NB4 (cell line): ENCODE measurements at regions not wholly inside any gene's neighbourhood (a gene's known extent, or its start where the extent isn't known, plus 50 kb on each side); places are given as distances from the start of the nearest gene placed in this dataset.
A peak's percentile ranks its signal among the peaks of the same experiment; 100 is the strongest.

ENCODE experiments used
- DNase-seq: peaks from one replicate; pipeline ENCODE4 v3.0.0; 2010; ENCODE audit warnings: low read depth
- H3K4me3 ChIP-seq: one replicate; pipeline ENCODE4 v1.5.1; 2011; ENCODE audit warnings: mild to moderate bottlenecking, low read depth, low read length, moderate library complexity
- MYC ChIP-seq: IDR thresholded peaks from 2 replicates; pipeline ENCODE4 v1.6.1; 2011; ENCODE audit warnings: low read depth, low read length
- POLR2A ChIP-seq: IDR thresholded peaks from 2 replicates; pipeline ENCODE4 v1.6.1; 2011; ENCODE audit warnings: mild to moderate bottlenecking; ENCODE audit not compliant: insufficient read length; ENCODE audit errors: extremely low read depth
- TF ChIP-seq, protein P1 (sequence below): IDR thresholded peaks from 2 replicates; pipeline ENCODE4 v1.6.1; 2011; ENCODE audit warnings: low read depth, low read length
- TF ChIP-seq, protein P2 (sequence below): IDR thresholded peaks from one replicate; pipeline ENCODE4 v1.5.1; 2012; ENCODE audit warnings: low read depth, low read length

DNA sequence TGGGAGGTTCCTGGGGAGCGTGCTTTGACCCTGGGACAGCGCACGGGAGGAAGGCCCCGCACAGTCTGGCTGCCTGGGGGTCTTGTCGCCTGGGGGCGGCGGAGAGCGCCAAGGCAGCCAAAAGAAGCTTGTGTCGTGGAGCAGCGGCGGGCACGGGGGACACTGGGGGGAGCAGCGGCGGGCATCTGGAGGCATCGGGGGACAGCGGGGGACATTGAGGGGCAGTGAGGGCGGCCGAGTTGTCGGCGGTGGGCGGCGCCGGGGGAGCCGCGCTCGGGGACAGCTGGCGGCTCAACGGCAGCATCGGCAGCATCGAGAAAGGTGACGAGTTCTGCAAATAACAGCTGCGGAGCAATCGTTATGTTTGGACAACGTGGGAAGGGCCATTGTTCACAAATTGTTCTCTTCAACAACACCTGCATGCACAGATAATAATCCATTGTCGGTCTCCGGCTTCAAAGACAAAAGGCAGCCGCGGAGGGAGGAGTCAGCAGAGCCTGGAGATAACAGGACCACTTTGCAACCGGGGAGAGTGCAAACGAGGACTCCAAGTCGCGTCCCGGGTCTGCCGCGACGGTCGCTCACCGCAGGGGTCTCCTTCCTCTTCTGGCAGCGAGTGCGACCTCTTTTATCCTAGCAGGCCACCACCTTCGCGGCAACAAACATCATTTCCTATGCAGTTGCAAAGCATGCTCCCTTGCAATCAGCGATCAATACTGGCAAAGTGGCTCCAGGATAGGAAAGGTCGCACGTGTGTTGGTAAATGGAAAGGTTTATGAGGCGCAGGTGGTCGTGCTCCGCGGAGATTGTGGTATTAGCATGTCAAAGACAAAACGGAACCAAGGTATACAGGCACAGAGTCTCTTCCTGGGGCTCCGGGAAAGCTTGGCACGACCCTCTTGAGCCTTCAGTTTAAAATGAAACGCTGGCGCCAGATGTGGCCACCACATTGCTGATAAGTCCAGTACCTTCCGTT, 132.3 kb upstream of the DLX2 start:
- TF ChIP-seq, protein P1, sequence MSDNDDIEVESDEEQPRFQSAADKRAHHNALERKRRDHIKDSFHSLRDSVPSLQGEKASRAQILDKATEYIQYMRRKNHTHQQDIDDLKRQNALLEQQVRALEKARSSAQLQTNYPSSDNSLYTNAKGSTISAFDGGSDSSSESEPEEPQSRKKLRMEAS: 0 out of 2 replicates have a peak, but pooled peaks have one; percentile 25
- no peak for TF ChIP-seq POLR2A
- TF ChIP-seq, protein P2, sequence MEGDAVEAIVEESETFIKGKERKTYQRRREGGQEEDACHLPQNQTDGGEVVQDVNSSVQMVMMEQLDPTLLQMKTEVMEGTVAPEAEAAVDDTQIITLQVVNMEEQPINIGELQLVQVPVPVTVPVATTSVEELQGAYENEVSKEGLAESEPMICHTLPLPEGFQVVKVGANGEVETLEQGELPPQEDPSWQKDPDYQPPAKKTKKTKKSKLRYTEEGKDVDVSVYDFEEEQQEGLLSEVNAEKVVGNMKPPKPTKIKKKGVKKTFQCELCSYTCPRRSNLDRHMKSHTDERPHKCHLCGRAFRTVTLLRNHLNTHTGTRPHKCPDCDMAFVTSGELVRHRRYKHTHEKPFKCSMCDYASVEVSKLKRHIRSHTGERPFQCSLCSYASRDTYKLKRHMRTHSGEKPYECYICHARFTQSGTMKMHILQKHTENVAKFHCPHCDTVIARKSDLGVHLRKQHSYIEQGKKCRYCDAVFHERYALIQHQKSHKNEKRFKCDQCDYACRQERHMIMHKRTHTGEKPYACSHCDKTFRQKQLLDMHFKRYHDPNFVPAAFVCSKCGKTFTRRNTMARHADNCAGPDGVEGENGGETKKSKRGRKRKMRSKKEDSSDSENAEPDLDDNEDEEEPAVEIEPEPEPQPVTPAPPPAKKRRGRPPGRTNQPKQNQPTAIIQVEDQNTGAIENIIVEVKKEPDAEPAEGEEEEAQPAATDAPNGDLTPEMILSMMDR: no peak
- peak overlapping the region; percentile 46 for H3K4me3 ChIP-seq
- DNase-seq: peak; percentile 68

DNA sequence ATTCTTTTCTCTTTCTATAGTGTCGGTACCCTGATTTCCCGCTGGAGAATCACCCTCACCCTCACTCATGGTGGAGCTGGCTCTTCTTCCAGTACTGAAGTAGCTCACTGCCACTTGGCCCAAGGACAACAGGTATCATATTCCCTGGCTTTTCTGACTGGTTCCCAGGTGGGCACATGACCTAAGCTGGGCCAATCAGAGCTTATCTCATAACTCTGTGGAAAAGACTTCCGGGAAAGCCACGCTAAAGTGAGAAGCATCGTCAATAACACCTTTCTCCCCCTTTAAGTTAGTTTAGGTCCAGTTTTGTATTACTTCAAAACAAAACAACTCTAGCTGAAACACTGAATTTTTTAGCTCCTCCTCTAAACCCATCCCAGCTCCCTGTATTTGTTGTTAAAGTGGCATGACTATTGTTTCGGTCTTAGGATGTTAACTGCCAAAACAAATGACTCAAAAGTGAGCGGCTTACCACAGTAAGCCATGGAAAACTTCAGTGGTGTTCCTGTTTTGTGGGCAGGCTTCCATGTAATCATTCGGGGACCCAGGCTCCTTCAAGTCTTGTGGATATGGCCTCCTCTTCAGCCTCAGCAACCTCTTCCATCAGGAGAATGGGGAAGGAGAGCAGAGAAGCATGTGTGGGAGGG, 137.4 kb upstream of the DLX2 start:
- TF ChIP-seq MYC (no peak), POLR2A (no peak)
- TF ChIP-seq, protein P1: no peak
- no peak overlapping the region for H3K4me3 ChIP-seq
- DNase-seq: no peak

DNA sequence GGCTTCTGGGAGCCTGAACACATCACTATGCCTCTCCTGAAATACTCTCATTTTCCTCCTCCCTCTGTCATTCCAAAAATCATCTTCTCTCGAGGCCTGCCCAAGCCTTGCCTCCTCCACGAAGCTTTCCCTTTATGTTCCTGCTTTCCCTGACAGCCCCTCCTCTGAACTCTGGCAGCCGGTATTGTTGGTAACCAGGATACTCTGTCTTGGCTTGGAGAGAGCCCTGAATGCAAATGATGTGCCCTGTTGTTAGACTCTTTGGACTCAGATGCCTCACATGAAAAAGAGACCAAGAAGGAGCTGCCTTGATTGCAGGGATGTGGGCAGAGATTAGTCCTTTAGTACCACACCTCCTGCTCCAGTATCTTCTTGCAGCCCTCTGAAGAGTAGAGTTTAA, 138.5 kb upstream of the DLX2 start:
- TF ChIP-seq, protein P1: no peak
- TF ChIP-seq MYC: no peak
- no peak overlapping the region for H3K4me3 ChIP-seq
- no peak for DNase-seq

DNA sequence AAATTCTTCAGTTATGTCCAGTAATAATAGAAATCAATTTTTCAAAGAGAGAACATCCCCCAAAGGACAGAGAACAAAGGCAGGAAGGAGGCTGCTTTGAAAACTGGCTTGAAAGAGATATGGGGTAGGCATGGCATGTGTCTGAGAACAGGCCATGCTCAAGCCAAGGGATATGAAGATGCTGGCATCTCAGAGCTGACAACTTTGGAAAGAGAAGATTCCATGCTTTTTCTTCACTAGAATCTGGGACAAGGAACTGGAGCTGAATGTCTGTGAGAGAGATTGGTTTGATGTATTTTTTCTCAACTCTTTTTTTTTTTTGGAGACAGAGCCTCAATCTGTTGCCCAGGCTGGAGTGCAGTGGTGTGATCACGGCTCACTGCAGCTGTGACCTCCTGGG, 139.8 kb upstream of the DLX2 start:
- TF ChIP-seq MYC (no peak), POLR2A (no peak)
- TF ChIP-seq, protein P1: no peak
- TF ChIP-seq, protein P2: no peak
- no peak overlapping the region for H3K4me3 ChIP-seq
- no peak for DNase-seq

DNA sequence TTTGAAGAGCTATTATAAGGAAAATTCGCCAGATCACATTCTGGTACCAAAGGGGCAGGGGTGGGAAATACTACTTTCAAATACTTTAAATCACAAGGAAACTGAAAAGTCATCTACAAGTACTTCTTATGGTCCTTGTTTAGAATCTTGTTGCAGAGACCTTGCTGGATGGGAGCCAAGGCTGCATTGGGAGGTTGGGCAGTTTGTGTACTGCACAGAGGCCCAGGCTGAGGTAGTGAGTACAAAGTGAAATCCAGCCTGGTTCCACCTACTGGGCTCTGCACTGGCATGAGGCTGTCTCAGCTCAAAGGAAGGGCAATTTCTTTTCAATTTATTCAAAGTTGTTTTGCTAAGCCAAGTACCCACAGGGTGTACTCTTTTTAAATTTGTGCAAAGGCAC, 140.3 kb upstream of the DLX2 start:
- TF ChIP-seq, protein P1: no peak
- TF ChIP-seq, protein P2: no peak
- no peak for DNase-seq

DNA sequence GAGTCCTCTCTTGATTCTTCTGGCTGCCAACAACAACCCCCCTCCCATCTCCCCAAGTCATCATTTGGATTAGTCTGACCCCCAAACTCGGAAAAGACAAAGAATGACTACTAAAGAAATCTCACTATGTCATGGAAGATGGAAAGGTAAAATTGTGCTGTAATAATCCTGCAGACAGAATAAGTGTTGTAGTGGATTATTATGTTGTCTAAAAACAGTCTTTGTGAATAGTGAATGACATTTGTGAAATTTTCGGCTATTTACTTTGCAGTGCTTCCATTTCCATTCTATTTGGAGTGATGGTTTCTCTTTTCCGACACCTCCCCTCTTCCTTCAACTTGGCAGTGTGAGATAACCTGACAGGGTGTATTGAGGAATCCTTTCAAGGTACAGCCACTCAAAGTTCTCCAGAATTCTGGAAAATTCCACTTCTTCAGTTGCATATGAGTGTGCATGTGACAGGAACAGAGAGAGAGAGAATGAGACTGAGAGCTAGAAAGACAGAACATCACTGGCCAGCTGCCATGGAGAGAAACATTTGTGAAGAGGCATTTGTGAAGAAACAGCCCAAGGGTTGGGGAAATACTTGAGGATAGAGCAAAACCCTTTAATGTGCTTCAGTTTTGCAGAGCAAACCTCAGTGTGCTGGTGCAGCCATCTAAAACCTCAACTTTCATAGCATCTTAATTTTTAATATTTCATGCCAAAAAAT, 141.9 kb upstream of the DLX2 start:
- no peak overlapping the region for H3K4me3 ChIP-seq
- no peak for TF ChIP-seq MYC
- TF ChIP-seq, protein P2: no peak
- no peak for TF ChIP-seq POLR2A
- TF ChIP-seq, protein P1: no peak
- DNase-seq: no peak

More for the DNA sequence above, 140.3 kb upstream of the DLX2 start:
- no peak overlapping the region for H3K4me3 ChIP-seq
